ENCODE measurements at regions not wholly inside any gene's neighbourhood (a gene's known extent, or its start where the extent isn't known, plus 50 kb on each side); places are given as distances from the start of the nearest gene placed in this dataset.

DNA sequence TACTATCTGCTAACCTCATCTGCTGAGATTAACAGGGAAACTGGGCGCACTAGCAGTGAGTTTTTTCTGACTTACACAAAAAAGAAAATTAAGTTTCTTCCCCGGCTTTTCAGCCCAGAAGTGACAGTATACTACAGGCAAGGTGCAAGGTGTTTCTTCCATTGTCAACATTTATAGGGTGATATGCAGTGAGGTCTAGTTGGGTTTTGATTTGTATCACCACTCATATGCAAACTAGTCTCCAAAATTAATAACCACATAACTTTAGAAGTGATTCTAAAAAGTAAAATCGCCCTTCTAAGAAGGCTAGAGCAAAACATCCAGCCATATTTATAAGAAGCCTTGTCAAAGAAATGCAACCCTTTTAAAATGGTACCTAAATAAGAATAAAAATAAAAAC lies 640.1 kb downstream of the ARAP2 start:
- no peak for TF ChIP-seq EZH2 (IDR thresholded peaks at IDR 0.05; ENCODE audit: borderline replicate concordance, low read depth, low read length, poor library complexity, severe bottlenecking)
- TF ChIP-seq, protein P1, sequence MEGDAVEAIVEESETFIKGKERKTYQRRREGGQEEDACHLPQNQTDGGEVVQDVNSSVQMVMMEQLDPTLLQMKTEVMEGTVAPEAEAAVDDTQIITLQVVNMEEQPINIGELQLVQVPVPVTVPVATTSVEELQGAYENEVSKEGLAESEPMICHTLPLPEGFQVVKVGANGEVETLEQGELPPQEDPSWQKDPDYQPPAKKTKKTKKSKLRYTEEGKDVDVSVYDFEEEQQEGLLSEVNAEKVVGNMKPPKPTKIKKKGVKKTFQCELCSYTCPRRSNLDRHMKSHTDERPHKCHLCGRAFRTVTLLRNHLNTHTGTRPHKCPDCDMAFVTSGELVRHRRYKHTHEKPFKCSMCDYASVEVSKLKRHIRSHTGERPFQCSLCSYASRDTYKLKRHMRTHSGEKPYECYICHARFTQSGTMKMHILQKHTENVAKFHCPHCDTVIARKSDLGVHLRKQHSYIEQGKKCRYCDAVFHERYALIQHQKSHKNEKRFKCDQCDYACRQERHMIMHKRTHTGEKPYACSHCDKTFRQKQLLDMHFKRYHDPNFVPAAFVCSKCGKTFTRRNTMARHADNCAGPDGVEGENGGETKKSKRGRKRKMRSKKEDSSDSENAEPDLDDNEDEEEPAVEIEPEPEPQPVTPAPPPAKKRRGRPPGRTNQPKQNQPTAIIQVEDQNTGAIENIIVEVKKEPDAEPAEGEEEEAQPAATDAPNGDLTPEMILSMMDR (conservative IDR thresholded peaks at IDR 0.05; ENCODE audit: low read depth, low read length): no peak
